Colon (tissue), 2 donors: ENCODE measurements at regions not wholly inside any gene's neighbourhood (a gene's known extent, or its start where the extent isn't known, plus 50 kb on each side); places are given as distances from the start of the nearest gene placed in this dataset.
A peak's percentile ranks its signal among the peaks of the same experiment; 100 is the strongest.
"Not testable (repeated sequence)": the region's sequence is repeated elsewhere in the genome, so short reads cannot be mapped to it uniquely, and the experiment has no call there.

Experiments
- FAIRE-seq: peaks from 2 replicates; lab custom pipeline; 2012; peaks lifted over from hg19 to GRCh38; lab: Jason Lieb, UNC
- donor health status: control.
- donor health status: control.

- FAIRE-seq = no peak
Observed at GRCh38 chr21:27769763-27770162, 802.9 kb upstream of the ADAMTS5 start.

GRCh38 chr21:27768046-27768637 lies 801.3 kb upstream of the ADAMTS5 start:
- not testable (repeated sequence) for FAIRE-seq

DNA sequence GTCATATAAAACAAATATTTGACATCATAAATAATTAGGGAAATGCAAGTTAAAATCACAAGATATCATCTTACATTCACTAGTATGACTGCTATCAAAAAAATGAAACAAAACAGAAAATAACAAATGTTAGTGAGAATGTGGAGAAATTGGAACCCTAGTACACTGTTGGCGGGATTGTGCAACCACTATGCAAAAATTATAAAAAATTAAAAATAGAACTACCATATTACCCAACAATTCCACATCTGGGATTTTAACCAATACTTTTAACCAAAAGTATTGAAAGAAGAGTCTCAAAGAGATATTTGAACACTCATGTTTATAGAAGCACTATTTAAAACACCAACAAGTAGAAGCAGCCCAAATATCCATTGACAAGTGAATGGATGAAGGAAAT lies 797.2 kb upstream of the ADAMTS5 start:
- FAIRE-seq = no peak

DNA sequence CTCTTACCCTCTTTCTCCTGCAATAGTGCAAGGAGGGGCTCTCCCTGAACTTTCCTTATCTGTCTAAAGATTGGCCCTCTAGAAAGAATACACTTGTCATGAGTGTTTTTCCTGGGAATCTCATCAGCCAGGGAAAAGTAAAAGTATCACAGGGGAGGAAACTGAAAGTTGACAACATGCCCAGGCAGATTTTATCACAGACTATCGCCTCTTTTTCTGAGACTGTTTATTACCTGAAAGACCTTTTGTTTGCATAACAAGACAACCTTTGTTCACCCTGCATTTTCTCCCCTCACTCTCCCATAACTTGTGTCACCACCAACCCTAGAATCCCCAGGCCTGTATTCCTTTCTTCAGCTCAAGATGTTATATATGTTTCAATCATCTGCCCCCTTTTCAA lies 794.7 kb upstream of the ADAMTS5 start:
- no peak for FAIRE-seq

DNA sequence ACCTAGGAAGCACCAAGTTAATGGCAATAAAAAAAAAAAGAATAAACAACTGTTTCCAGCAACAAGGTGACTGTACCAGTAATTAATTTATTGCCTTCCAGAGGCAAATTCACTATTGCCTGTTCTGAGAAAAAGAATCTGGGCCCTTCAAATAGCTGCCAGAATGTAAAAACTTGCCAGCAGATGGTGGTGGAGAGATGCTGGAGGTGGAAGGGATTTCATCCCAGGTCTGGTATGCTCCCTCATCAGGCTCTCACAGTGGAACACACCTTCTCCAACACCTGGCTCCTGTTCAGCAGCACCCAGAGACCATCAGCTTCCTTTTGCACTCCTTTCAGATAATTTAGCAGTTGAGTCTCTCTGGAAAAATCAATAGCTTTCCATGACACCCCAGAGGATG lies 792.9 kb upstream of the ADAMTS5 start:
- no peak for FAIRE-seq

- no peak for FAIRE-seq
Observed at GRCh38 chr21:27759091-27759659, 792.3 kb upstream of the ADAMTS5 start.

- no peak for FAIRE-seq
Observed at GRCh38 chr21:27756191-27756590, 789.3 kb upstream of the ADAMTS5 start.

- no peak for FAIRE-seq
Observed at GRCh38 chr21:27743971-27744564, 777.2 kb upstream of the ADAMTS5 start.

DNA sequence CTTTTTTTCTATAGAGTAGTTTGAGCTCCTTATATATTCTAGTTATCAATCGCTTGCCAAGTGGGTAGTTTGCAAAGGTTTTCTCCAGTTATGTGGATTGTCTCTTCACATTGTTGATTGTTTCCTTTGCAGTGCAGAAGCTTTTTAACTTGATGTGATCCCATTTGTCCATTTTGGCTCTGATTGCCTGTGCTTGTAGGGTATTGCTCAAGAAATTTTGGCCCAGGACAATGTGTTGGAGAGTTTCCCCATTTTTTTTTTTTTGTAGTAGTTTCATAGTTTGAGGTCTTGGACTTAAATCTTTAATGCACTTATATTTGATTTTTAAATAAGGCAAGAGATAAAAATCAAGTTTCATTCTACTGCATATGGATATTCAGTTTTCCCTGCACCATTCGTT lies 774.8 kb upstream of the ADAMTS5 start:
- FAIRE-seq = no peak

GRCh38 chr21:27740084-27740483 lies 773.2 kb upstream of the ADAMTS5 start:
- no peak for FAIRE-seq

DNA sequence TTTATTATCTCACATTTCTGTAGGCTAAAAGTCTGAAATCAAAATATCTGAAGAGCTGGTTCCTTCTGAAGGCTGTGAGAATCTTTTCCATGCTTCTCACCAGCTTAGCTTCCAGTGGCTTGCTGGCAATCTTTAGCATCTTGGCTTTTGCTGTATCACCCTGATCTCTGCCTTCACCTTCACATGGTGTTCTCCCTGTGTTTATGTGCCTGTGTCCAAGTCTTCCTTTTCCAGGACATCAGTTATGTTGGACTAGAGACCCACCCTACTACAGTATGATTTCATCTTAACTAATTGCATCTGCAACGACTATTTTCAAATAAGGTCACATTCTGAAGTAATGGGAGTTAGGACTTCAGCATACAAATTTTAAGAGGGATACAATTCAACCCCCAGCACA lies 772.3 kb upstream of the ADAMTS5 start:
- FAIRE-seq = no peak

GRCh38 chr21:27735699-27736098 lies 768.8 kb upstream of the ADAMTS5 start:
- no peak for FAIRE-seq

DNA sequence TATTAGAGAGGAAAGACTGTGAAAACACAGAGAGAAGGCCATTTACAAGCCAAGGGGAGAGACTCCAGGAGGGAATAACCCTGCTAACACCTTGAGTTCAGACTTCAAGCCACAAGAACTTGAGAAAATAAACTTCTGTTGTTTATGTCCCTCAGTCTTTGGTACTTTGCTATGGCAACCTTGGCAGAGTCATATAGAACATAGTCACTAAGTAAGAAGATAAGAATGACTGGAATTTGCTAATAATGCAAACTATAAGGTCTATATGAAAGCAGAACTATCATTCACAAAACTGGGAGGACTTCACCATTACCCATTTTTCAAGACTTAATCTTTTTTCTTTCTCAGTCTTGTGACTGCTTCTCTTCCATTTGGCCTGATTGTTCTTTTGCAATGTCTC lies 767.3 kb upstream of the ADAMTS5 start:
- no peak for FAIRE-seq

- FAIRE-seq = no peak
Observed at GRCh38 chr21:27725916-27726315, 759.0 kb upstream of the ADAMTS5 start.

DNA sequence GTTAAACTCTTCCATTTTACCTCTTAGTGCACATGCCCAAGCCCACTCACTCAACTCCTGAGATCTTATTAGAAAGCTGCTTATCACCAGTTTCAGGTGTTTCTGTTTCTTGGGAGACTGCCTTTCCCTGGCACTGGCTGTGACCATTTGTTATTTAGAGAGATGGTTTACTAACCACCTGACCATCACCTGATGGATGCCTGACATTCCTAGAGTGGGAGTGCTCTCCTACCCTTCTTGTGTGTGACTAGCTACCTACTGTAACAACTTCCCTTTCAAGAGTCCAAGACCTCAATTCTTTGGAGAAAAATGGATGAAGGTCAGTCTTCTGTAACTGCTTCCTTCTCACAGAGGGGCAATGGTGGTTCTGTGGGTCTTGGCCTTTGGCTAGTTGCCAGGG lies 755.2 kb upstream of the ADAMTS5 start:
- no peak for FAIRE-seq

- FAIRE-seq = no peak
Observed at GRCh38 chr21:27721675-27722074, 754.8 kb upstream of the ADAMTS5 start.

- FAIRE-seq = no peak
Observed at GRCh38 chr21:27719226-27719625, 752.3 kb upstream of the ADAMTS5 start.

- FAIRE-seq = no peak
Observed at GRCh38 chr21:27715131-27715530, 748.2 kb upstream of the ADAMTS5 start.

GRCh38 chr21:27713154-27714109 lies 746.5 kb upstream of the ADAMTS5 start:
- no peak for FAIRE-seq

DNA sequence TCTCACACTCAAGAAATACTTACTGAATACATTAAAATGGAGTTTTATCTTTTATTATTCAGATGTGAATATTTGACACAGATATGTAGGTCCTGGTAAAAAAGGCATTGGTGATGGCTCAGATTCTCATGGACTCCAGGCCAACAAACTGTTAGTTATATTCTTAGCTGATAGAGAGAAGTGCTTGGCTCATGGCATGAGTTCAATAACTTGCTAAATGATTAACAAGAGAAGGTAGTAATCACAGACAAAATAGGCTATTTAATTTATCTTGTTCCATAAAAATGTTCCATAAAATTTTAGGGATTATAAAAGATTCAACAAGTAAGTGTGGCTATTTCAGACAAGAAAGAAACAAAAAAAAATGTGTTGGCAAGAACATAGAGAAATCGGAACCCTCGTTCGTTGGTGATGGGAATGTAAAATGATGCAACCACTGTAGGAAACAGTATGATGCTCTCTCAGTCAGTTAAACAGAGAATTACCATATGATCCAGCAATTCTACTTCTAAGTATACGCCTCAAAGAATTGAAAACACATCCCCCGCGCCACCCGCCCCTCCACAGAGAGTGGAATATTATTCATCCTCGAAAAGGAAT lies 737.8 kb upstream of the ADAMTS5 start:
- peak; percentile 77 for FAIRE-seq

DNA sequence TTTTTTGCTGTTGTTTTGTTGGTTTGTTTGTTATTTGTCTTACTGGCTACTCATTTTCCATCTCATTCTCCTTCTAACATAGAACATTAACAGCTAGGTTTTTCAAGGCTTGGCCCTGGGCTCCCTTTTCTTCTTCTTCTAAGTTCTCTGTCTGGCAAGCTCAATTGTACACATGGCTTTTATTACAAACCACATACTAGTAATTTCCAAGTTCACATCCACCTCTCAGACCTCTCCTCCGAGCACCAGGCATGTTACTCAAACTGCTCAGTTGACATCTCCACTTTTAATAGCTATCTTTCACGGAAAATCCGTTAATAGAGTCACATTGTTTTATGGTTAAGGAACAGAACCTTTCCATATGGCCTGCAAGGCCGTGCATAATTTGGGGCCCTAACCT lies 736.9 kb upstream of the ADAMTS5 start:
- FAIRE-seq = no peak

- FAIRE-seq = no peak
Observed at GRCh38 chr21:27700974-27701614, 734.2 kb upstream of the ADAMTS5 start.
